HG02970 (cell line): ENCODE measurements at regions not wholly inside any gene's neighbourhood (a gene's known extent, or its start where the extent isn't known, plus 50 kb on each side); places are given as distances from the start of the nearest gene placed in this dataset.
A peak's percentile ranks its signal among the peaks of the same experiment; 100 is the strongest.

ENCODE experiments used
- ATAC-seq: cut with Tn5 transposase; IDR thresholded peaks from one replicate; pipeline ENCODE4 v1.9.1; 2021; ENCODE audit warnings: mild to moderate bottlenecking, moderate library complexity, moderate number of reproducible peaks; ENCODE audit not compliant: unreplicated experiment, low FRiP score

DNA sequence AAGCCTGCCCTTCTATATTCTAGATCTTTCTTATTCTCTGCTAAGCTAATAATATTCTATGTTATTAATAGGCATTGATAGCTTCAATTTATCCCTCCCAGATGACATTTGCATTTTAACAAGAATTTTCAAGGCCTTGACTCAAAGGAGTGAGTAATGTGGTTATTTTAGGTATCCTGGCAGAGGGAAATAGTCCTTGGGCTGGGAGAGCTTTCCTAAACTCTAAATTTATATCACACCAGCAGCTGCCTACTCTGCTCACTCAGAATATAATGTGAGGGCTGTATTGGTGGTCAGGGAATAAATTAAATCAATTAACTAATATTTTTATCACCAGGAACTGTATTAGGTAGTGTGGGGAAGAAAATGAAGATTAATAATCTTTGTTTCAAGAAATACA is 74.8 kb upstream of the ADAM23 start:
- no peak for ATAC-seq

- ATAC-seq = no peak
Measured at GRCh38 chr2:206368933-206369569, 74.3 kb upstream of the ADAM23 start.

- ATAC-seq = no peak
Measured at GRCh38 chr2:206375956-206376355, 67.4 kb upstream of the ADAM23 start.

DNA sequence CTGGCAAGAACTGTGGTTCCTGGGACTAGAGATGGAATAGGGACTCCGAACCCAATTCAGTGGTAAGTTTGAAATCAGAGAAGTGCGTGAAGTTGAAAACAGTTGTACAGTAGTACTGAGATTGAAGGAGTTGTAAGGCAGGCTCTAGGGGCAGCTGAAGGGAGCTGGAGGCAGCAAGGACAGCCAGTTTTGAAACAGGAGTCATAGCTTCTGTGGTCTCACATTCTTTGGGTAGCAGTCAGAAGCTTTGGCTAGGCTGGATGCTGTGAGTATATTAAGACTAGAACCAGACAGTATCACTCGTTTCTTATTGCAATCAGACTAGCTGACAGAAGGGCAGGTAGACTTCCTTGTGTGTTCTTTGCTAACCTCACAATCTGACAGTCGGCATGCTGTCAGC is 64.5 kb upstream of the ADAM23 start:
- no peak for ATAC-seq

DNA sequence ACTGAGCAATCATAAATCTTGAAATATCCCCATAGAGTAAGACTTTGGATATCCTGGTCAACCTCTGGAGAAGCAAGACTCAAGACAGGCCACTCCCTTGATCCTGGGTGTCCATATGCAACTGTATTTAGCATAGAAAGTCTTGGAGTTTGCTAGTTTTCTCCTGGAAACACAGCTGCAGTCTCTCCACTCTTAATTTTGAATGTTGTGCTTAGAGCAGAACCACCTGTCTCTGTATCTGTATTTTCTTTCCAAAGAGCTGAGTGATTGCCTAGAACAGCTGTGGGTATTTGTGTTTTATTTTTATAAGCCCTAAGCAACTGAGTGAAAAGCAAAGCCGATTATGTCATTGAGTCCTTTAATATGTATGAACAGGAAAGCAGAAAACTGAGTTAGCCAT is 64.1 kb upstream of the ADAM23 start:
- no peak for ATAC-seq

DNA sequence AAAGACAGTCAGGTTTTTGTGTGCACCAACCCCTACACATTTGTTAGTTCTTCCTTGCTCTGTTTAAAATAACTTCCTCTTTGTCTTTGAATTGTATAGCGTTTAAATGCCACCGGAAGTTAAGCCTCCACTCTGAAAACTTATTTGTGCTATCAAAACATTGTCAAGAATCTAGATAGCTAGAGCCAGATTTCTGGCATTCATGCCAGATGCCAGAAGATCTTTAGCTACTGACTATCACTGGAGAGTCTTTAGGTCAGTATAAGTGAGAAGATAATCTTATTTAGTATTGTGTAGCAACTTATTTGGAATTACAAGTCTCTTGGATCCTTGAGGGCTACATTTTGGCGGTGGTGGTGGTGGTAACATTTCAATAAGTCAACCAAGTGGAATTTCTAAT is 63.4 kb upstream of the ADAM23 start:
- ATAC-seq = no peak

DNA sequence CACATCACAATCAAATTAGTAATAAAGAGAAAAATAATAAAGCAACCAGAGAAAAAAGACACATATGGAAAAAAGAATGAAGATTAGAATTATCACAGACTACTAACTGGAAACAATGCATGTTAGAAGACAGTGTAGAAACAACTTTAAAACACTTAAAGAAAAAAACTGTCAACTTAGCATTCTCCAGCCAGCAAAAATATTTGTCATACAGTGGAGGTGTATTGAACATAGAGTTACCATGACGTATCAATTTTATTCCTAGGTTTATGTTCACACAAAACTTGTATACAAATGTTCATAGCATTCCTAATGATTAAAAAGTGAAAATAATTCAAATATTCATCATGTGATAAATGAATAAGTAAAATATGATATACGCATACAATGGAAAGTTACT is 61.5 kb upstream of the ADAM23 start:
- ATAC-seq = no peak

DNA sequence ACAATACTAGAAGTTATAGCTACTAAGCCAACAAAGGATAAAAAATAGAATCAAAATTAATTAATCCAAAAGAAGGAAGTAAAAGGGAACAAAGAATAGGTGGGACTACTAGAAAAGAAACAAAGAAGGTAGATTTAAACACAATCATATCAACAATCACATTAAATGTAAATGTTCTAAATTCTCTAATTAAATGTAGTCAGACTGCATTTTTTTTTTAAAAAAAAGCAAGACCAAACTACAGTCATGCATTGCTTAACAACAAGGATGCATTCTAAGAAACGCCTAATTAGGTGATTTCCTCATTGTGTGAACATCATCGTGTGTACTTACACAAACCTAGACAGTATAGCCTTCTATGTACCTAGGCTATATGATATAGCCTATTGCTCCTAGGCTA is 59.7 kb upstream of the ADAM23 start:
- no peak for ATAC-seq

GRCh38 chr2:206387808-206388207 is 55.5 kb upstream of the ADAM23 start:
- no peak for ATAC-seq

- no peak for ATAC-seq
Measured at GRCh38 chr2:206388698-206389097, 54.6 kb upstream of the ADAM23 start.

- no peak for ATAC-seq
Measured at GRCh38 chr2:206389164-206389563, 54.2 kb upstream of the ADAM23 start.

- no peak for ATAC-seq
Measured at GRCh38 chr2:206390181-206390580, 53.2 kb upstream of the ADAM23 start.

- peak; percentile 72 for ATAC-seq
Measured at GRCh38 chr2:206392118-206392517, 51.2 kb upstream of the ADAM23 start.
